HepG2 (cell line): ENCODE measurements at regions not wholly inside any gene's neighbourhood (a gene's known extent, or its start where the extent isn't known, plus 50 kb on each side); places are given as distances from the start of the nearest gene placed in this dataset.

Source experiments
- ATAC-seq: fragments of 200-7000 bp; cut with Tn5 transposase; 3 replicates; pipeline ENCODE4 v1.9.1; 2020; ENCODE audit warnings: mild to moderate bottlenecking, moderate library complexity
- BruUV-seq: library from RNA; stranded (reverse); fragments of 400-500 nt; replicated peaks from 2 replicates; lab custom pipeline; 2021; lab: Mats Ljungman, UMichigan
- CTCF ChIA-PET: fragments of 300-600 bp; formaldehyde crosslinking; extraction: SDS; loops from one replicate; lab custom pipeline; 2021; ENCODE audit warnings: low total read pairs, inconsistent platforms, low intra/inter-chr PET ratio; lab: Yijun Ruan, JAX
- POLR2A ChIA-PET: fragments of 350-600 bp; sonication (Branson Sonifier 250); formaldehyde crosslinking; loops from one replicate; lab custom pipeline; 2020; ENCODE audit warnings: antibody characterized with exemption, inconsistent platforms; lab: Yijun Ruan, JAX
- DNase-seq: peaks from one replicate; pipeline ENCODE4 v3.0.0-alpha.2; 2015; ENCODE audit warnings: low spot score
- FAIRE-seq: peaks from 3 replicates; lab custom pipeline; 2011; peaks lifted over from hg19 to GRCh38; lab: Jason Lieb, UNC
- H2AFZ ChIP-seq: one replicate; pipeline ENCODE4 v1.6.1; 2011; ENCODE audit warnings: low read length, inconsistent platforms
- H3K27ac ChIP-seq: fragments of 300-600 bp; 3 replicates; pipeline ENCODE4 v1.8.0; 2011; ENCODE audit warnings: mixed run types, mild to moderate bottlenecking, mixed read lengths, low read length, inconsistent platforms; ENCODE audit not compliant: insufficient read depth; ENCODE audit errors: extremely low read length
- H3K27me3 ChIP-seq, 2 experiments: fragments of 200-600 bp in 1 of 2; 2 replicates in 1 of 2; 3 replicates in 1 of 2; pipeline versions ENCODE4 v1.6.0 to v1.8.0; 2011; ENCODE audit warnings: low read length in 2 of 2, mild to moderate bottlenecking in 2 of 2, moderate library complexity in 2 of 2, inconsistent platforms in 1 of 2; ENCODE audit not compliant: insufficient read depth in 2 of 2, control insufficient read depth in 1 of 2
- H3K36me3 ChIP-seq, 2 experiments: fragments of 200-600 bp in 1 of 2; replicated peaks in 1 of 2; 2 replicates in 1 of 2; 3 replicates in 1 of 2; pipeline versions ENCODE4 v1.5.1 to v1.8.0; 2011; ENCODE audit warnings: low read length in 2 of 2, inconsistent platforms in 1 of 2; ENCODE audit not compliant: insufficient read depth in 2 of 2, control insufficient read depth in 1 of 2
- H3K4me1 ChIP-seq: 2 replicates; pipeline ENCODE4 v1.5.1; 2012; ENCODE audit warnings: low read length, inconsistent platforms; ENCODE audit not compliant: insufficient read depth
- H3K4me2 ChIP-seq: 2 replicates; pipeline ENCODE4 v1.6.0; 2011; ENCODE audit warnings: low read depth, low read length, inconsistent platforms
- H3K4me3 ChIP-seq, 3 experiments: fragments of 200-600 bp in 1 of 3; sonication (generic), shearing (Covaris generic) in 1 of 3; replicated peaks in 1 of 3; 2 replicates each; pipeline ENCODE4 v1.5.1; 2011 to 2016; ENCODE audit warnings: low read length in 3 of 3, inconsistent platforms in 2 of 3, low read depth in 2 of 3, mild to moderate bottlenecking in 2 of 3, control low read depth in 1 of 3, mixed read lengths in 1 of 3; ENCODE audit not compliant: insufficient read depth in 1 of 3
- H3K79me2 ChIP-seq: one replicate; pipeline ENCODE4 v1.6.1; 2011; ENCODE audit warnings: low read length, inconsistent platforms; ENCODE audit not compliant: insufficient read depth
- H3K9ac ChIP-seq: 2 replicates; pipeline ENCODE4 v1.6.0; 2011; ENCODE audit warnings: mild to moderate bottlenecking, low read depth, low read length, inconsistent platforms; ENCODE audit not compliant: insufficient read depth
- H3K9me3 ChIP-seq: 2 replicates; pipeline ENCODE4 v1.5.1; 2012; ENCODE audit warnings: mild to moderate bottlenecking, low read length
- H4K20me1 ChIP-seq: 2 replicates; pipeline ENCODE4 v1.6.0; 2011; ENCODE audit warnings: inconsistent platforms, mild to moderate bottlenecking, low read length, moderate library complexity; ENCODE audit not compliant: insufficient read depth
- ARID5B ChIP-seq: IDR thresholded peaks from 2 replicates; pipeline ENCODE4 v1.4.0; 2020; ENCODE audit warnings: mild to moderate bottlenecking, missing genetic modification reagents
- REST ChIP-seq, 2 experiments: IDR thresholded peaks; 2 replicates each; pipeline ENCODE4 v1.6.1; 2011 to 2012; ENCODE audit warnings: low read length in 2 of 2, borderline replicate concordance in 1 of 2, low read depth in 1 of 2, mild to moderate bottlenecking in 1 of 2, moderate library complexity in 1 of 2
- ZBTB49 ChIP-seq: sonication (generic); formaldehyde crosslinking; IDR thresholded peaks from 2 replicates; pipeline ENCODE4 v1.4.0; 2020; ENCODE audit warnings: missing genetic modification reagents, borderline replicate concordance
- ZNF577 ChIP-seq: sonication (generic); formaldehyde crosslinking; IDR thresholded peaks from 2 replicates; pipeline ENCODE4 v1.4.0; 2020; ENCODE audit warnings: mild to moderate bottlenecking, low read depth, missing genetic modification reagents, borderline replicate concordance
- WGBS: methylation state at CpG from one replicate; pipeline ENCODE4 v1.1.6; 2017; ENCODE audit warnings: low lambda C conversion rate; 5-methylcytosine and 5-hydroxymethylcytosine counted together
- in situ Hi-C: cut with HindIII; loops from 2 replicates; pipeline ENCODE4 v1.10.0; 2017; ENCODE audit warnings: low pct_unique_long_range_greater_than_20kb; ENCODE audit not compliant: extremely low pct_ligation_motif_present
- intact Hi-C: fragments of 100-400 bp; cut with micrococcal nuclease; formaldehyde crosslinking; loops from one replicate; pipeline ENCODE4 v1.10.0; 2022; ENCODE audit not compliant: unreplicated experiment

GRCh38 chr1:58244872-58245271 lies 301.7 kb downstream of the OMA1 start:
- no peak overlapping the region for H3K27ac ChIP-seq
- H3K36me3 ChIP-seq, result no peaks in the 10 kb centered on the region
- no peaks in the 10 kb centered on the region for H3K79me2 ChIP-seq
- no peak overlapping the region for H3K4me3 ChIP-seq
- intact Hi-C loops, result no loop called here
- DNase-seq (no peak), ATAC-seq (no peak), FAIRE-seq (no peak)
- BruUV-seq, result no TSS peak
- POLR2A ChIA-PET, result no interaction called here
- H3K4me2 ChIP-seq, result no peak overlapping the region
- in situ Hi-C loops, result no loop called here
- no peaks in the 10 kb centered on the region for H3K9me3 ChIP-seq
- 4% methylated on average over 3 of the region's 3 CpGs for WGBS
- H3K27me3 ChIP-seq, result peaks cover 0 to 20% of the 10 kb centered on the region in 2 experiments; a peak in 3 of 5 replicates
- TF ChIP-seq REST (IDR thresholded peaks at IDR 0.05; ENCODE audit: borderline replicate concordance in 1 of 2, low read depth in 1 of 2, low read length in 2 of 2), result peak in 1 of 2 experiments; percentile 73; a peak in 1 of 4 replicates
- no peak for TF ChIP-seq ZNF577 (CRISPR knock-in tag)
- no peak for TF ChIP-seq ARID5B (CRISPR knock-in tag)
- no peak for TF ChIP-seq ZBTB49 (CRISPR knock-in tag)
- H2AFZ ChIP-seq, result no peak overlapping the region
- CTCF ChIA-PET, result no interaction called here
- no peaks in the 10 kb centered on the region for H4K20me1 ChIP-seq
- no peak overlapping the region for H3K9ac ChIP-seq
- no peaks in the 10 kb centered on the region for H3K4me1 ChIP-seq
